MCF 10A (cell line): ENCODE measurements at regions not wholly inside any gene's neighbourhood (a gene's known extent, or its start where the extent isn't known, plus 50 kb on each side); places are given as distances from the start of the nearest gene placed in this dataset.

Experiments used
- BruUV-seq: library from RNA; stranded (reverse); fragments of 400-500 nt; replicated peaks from 2 replicates; lab custom pipeline; 2021; lab: Mats Ljungman, UMichigan
- CTCF ChIA-PET: fragments of 300-600 bp; sonication (Branson Sonifier 250); formaldehyde crosslinking; extraction: SDS; loops from one replicate; lab custom pipeline; 2021; ENCODE audit warnings: antibody characterized with exemption, inconsistent platforms; lab: Yijun Ruan, JAX
- POLR2A ChIA-PET: fragments of 300-600, 350-650 bp; sonication (Branson Sonifier 250); formaldehyde crosslinking; extraction: SDS; loops from one replicate; lab custom pipeline; 2020; ENCODE audit warnings: antibody characterized with exemption, inconsistent platforms; lab: Yijun Ruan, JAX
- DNase-seq: peaks from one replicate; pipeline ENCODE4 v3.0.0-alpha.2; 2018; ENCODE audit not compliant: unreplicated experiment
- H3K27ac Mint-ChIP-seq: one replicate; pipeline ENCODE4 v1.8.0; 2022; ENCODE audit warnings: mild to moderate bottlenecking, low read depth, mixed read lengths; ENCODE audit not compliant: unreplicated experiment
- H3K27me3 Mint-ChIP-seq: one replicate; pipeline ENCODE4 v1.8.0; 2022; ENCODE audit warnings: mixed read lengths; ENCODE audit not compliant: insufficient read depth, unreplicated experiment
- H3K36me3 Mint-ChIP-seq: one replicate; pipeline ENCODE4 v1.8.0; 2022; ENCODE audit warnings: mild to moderate bottlenecking, moderate library complexity, mixed read lengths; ENCODE audit not compliant: insufficient read depth, unreplicated experiment
- H3K4me1 Mint-ChIP-seq: one replicate; pipeline ENCODE4 v1.8.0; 2022; ENCODE audit warnings: mixed read lengths; ENCODE audit not compliant: insufficient read depth, unreplicated experiment
- H3K4me3 Mint-ChIP-seq: one replicate; pipeline ENCODE4 v1.8.0; 2022; ENCODE audit warnings: mild to moderate bottlenecking, moderate library complexity, mixed read lengths; ENCODE audit not compliant: unreplicated experiment
- H3K9me3 Mint-ChIP-seq: one replicate; pipeline ENCODE4 v1.8.0; 2022; ENCODE audit warnings: mixed read lengths; ENCODE audit not compliant: unreplicated experiment
- CTCF ChIP-seq: fragments of 200-600 bp; IDR thresholded peaks from one replicate; pipeline ENCODE4 v1.8.0; 2022; ENCODE audit warnings: antibody characterized with exemption, mild to moderate bottlenecking; ENCODE audit not compliant: unreplicated experiment
- intact Hi-C: fragments of 100-400 bp; cut with micrococcal nuclease; formaldehyde crosslinking; loops from 2 replicates; pipeline ENCODE4 v1.14.1; 2022

DNA sequence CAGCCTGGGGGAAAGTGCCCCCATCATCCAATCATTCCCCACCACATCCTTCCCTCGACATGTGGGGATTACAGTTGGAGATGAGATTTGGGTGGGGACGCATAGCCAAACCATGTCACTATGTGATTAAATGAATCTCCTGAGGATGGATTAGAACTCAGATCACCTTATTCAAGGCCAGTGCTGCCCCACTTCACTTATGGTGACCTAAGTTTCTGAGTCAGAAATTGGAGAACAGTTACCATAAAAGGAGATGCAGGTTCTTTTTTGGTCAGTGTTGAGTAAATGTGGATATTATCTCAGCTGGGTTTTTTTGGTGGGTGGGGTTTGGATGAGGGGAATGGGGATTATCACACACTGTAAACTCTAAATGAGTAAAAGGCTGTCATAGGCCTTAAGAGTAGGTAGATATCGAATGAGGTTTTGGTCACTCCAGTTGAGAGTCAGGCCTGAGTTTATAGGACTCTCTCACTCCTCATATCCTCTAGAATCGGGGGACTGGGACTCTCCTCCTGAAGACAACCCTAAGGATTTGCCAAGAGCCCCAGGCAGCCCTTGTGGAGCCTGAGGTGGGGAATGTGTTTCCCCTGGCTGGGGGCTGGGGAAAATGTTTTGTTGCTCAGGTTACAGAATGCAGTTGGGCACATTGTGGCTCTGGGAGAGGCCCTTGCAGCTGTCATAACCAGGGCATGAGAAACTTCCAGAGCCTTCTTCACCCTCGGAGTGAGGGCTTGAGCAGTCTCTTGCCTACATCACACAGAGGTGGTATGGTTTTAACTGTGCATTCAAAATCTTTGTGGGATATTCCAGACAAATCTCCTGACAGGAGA is 213.0 kb downstream of the BAMBI start:
- Mint-ChIP-seq H3K9me3 (no peaks in the 10 kb centered on the region), H3K4me1 (peaks cover 17% of the 10 kb centered on the region), H3K27me3 (no peaks in the 10 kb centered on the region), H3K36me3 (no peaks in the 10 kb centered on the region), H3K27ac (peak overlapping the region; percentile 10), H3K4me3 (no peak overlapping the region)
- no peak for TF ChIP-seq CTCF
- no peak for DNase-seq
- BruUV-seq, result no TSS peak
- POLR2A ChIA-PET, result interaction anchor here (1.0 to 1.1 kb wide), 3 partner anchors 13 to 226 kb away, joined by 3 read pairs; no protein-coding TSS in a partner anchor
- CTCF ChIA-PET, result no interaction called here
- intact Hi-C loops, result loop anchor here (5.0 kb wide), 1 partner anchor 213 kb away; the partner anchor contains the start of gene BAMBI

DNA sequence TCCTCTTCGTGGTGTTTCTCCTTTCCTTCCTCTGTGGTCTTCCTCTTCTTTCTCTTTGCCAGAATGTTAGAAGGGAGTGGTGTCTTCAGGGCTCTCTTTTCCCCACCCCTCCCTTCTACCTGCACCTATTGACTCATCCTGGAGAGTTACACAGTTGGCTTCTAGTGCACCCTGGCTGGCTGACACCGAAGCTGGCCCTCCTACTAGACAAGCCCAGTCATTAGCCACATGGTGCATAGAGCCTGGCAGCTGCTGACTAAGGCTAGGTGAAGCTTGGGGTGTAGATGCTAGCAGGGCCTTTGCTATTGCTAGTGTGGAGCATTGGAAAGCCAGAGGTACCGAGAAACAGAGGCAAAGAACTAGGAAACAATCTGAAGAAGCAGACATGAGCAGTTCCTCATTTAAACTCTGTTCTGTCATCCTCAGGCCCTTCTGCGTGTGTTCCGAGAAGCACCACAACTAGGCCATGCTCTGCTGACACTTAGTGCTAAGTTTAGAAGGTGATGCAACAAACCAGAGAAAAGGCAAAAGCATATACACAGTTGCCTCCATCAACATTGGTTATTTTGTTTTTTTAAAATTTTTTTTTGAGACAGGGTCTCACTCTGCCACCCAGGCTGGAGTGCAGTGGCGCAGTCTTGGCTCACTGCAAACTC is 213.9 kb downstream of the BAMBI start:
- BruUV-seq, result no TSS peak
- H3K4me3 Mint-ChIP-seq, result no peak overlapping the region
- intact Hi-C loops, result loop anchor here (1.0 to 5.0 kb wide), 2 partner anchors 100 to 214 kb away; partner anchors contain the start of gene BAMBI
- peak; percentile 83 for DNase-seq
- H3K27me3 Mint-ChIP-seq, result no peaks in the 10 kb centered on the region
- no peaks in the 10 kb centered on the region for H3K9me3 Mint-ChIP-seq
- H3K36me3 Mint-ChIP-seq, result no peaks in the 10 kb centered on the region
- H3K27ac Mint-ChIP-seq, result peak overlapping the region; percentile 10
- no peak for TF ChIP-seq CTCF
- peaks cover 17% of the 10 kb centered on the region for H3K4me1 Mint-ChIP-seq
- ChIA-PET CTCF (interaction anchor here (0.7 to 1.1 kb wide), 5 partner anchors 21 to 238 kb away, joined by 3 to 4 read pairs (median 3); no protein-coding TSS in a partner anchor), POLR2A (interaction anchor here (0.7 to 1.1 kb wide), 2 partner anchors 227 to 311 kb away, joined by 3 to 4 read pairs; no protein-coding TSS in a partner anchor)

GRCh38 chr10:28892818-28893547 is 215.7 kb downstream of the BAMBI start:
- peak; percentile 73 for DNase-seq
- H3K27ac Mint-ChIP-seq, result no peak overlapping the region
- POLR2A ChIA-PET, result interaction anchor here (0.7 kb wide), 1 partner anchor 98 kb away, joined by 5 read pairs; no protein-coding TSS in a partner anchor
- H3K9me3 Mint-ChIP-seq, result no peaks in the 10 kb centered on the region
- no peaks in the 10 kb centered on the region for H3K36me3 Mint-ChIP-seq
- no peaks in the 10 kb centered on the region for H3K27me3 Mint-ChIP-seq
- CTCF ChIA-PET, result interaction anchor here (0.6 to 0.8 kb wide), 5 partner anchors 19 to 237 kb away, joined by 3 to 4 read pairs (median 4); no protein-coding TSS in a partner anchor
- no peak overlapping the region for H3K4me3 Mint-ChIP-seq
- peaks cover 17% of the 10 kb centered on the region for H3K4me1 Mint-ChIP-seq
- intact Hi-C loops, result loop anchor here (5.0 kb wide), 1 partner anchor 216 kb away; the partner anchor contains the start of gene BAMBI
- no peak for TF ChIP-seq CTCF
- no TSS peak for BruUV-seq
